ENCODE measurements at regions not wholly inside any gene's neighbourhood (a gene's known extent, or its start where the extent isn't known, plus 50 kb on each side); places are given as distances from the start of the nearest gene placed in this dataset.
A peak's percentile ranks its signal among the peaks of the same experiment; 100 is the strongest.
"Not testable (repeated sequence)": the region's sequence is repeated elsewhere in the genome, so short reads cannot be mapped to it uniquely, and the experiment has no call there.

DNA sequence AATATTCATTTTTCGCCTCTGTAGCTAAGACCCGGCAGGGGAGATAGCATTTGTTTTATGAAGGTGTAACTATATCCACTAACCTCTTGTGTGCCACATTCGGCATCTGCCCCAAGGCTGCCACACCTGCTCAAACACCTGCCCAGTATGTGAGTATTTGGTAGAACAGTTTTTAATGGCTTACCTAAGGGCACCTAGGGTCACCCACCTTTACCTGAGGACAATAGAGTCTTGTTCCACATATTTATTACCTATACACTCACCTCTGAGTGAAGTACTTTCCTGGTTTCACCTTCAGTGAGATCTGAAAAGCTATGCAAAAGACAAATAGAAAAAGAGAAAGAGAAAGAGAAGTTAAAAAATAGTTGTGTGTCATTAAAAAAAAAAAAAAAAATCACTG lies 68.0 kb upstream of the PIP5K1B start:
- no peaks in the 10 kb centered on the region for H3K36me3 ChIP-seq (ENCODE audit: control insufficient read depth, insufficient read depth, low read length)
- H3K4me3 ChIP-seq (replicated peaks; ENCODE audit: low read depth, low read length) = no peak overlapping the region
- no peak for DNase-seq (ENCODE audit: extremely low read depth, insufficient read length)
- no peaks in the 10 kb centered on the region for H3K27me3 ChIP-seq (replicated peaks; ENCODE audit: control insufficient read depth, insufficient read depth, low read length)
- TF ChIP-seq, protein P1, sequence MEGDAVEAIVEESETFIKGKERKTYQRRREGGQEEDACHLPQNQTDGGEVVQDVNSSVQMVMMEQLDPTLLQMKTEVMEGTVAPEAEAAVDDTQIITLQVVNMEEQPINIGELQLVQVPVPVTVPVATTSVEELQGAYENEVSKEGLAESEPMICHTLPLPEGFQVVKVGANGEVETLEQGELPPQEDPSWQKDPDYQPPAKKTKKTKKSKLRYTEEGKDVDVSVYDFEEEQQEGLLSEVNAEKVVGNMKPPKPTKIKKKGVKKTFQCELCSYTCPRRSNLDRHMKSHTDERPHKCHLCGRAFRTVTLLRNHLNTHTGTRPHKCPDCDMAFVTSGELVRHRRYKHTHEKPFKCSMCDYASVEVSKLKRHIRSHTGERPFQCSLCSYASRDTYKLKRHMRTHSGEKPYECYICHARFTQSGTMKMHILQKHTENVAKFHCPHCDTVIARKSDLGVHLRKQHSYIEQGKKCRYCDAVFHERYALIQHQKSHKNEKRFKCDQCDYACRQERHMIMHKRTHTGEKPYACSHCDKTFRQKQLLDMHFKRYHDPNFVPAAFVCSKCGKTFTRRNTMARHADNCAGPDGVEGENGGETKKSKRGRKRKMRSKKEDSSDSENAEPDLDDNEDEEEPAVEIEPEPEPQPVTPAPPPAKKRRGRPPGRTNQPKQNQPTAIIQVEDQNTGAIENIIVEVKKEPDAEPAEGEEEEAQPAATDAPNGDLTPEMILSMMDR (IDR thresholded peaks at IDR 0.05; ENCODE audit: insufficient read depth, low read length, poor library complexity, severe bottlenecking) = no peak

DNA sequence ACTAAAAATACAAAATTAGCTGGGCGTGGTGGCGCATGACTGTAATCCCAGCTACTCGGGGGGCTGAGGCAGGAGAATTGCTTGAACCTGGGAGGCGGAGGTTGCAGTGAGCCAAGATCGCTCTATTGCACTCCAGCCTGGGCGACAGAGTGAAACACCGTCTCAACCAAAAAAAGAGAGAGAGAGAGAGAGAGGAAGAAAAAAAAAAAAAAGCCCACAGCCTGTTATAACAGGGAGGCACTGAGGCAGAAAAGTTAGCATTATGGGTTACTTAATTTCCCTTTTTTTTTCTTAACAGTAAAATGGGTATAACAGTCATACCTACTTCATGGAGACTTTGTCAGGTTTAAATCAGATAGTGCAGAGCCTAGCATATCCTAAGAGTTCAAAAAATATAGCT lies 65.8 kb upstream of the PIP5K1B start:
- DNase-seq (ENCODE audit: extremely low read depth, insufficient read length) = peak; percentile 37
- not testable (repeated sequence) for H3K27me3 ChIP-seq (replicated peaks; ENCODE audit: control insufficient read depth, insufficient read depth, low read length)

DNA sequence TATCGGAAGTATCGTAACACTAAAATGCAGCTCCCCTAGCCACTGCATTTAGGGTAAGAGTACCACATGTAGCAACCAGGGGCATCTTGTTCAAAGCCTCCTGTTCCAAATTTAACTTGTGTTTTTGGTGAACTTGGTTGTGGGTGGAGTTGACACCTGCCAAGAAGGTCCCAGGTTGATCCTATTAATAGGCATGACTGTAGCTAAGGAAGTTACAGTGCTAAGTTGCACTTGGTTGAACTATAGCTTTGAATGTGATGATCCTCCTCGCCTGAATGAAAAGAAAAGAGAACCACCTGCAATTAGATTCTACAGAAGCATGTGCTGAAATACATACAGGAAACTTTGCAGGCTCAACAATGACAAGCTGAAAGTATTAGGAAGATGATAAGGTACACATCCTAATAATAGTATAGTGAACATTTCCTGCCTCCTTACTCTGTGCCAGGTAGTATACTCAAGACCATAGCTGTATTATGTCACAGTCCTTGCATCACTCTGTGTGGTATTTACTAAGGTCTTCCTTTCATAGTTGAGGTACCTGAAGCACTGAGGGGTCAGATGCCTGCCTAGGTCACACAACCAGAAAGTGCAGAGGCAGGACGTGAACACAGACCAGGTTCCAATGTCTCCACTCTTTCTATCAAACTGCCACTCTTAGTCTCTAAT lies 64.5 kb upstream of the PIP5K1B start:
- TF ChIP-seq, protein P1 (IDR thresholded peaks at IDR 0.05; ENCODE audit: insufficient read depth, low read length, poor library complexity, severe bottlenecking) = no peak
- peak; percentile 63 for DNase-seq (ENCODE audit: extremely low read depth, insufficient read length)
- H3K4me3 ChIP-seq (replicated peaks; ENCODE audit: low read depth, low read length) = no peak overlapping the region
- no peaks in the 10 kb centered on the region for H3K36me3 ChIP-seq (ENCODE audit: control insufficient read depth, insufficient read depth, low read length)
- H3K27me3 ChIP-seq (replicated peaks; ENCODE audit: control insufficient read depth, insufficient read depth, low read length) = no peaks in the 10 kb centered on the region

More for the DNA sequence above, 65.8 kb upstream of the PIP5K1B start:
- H3K36me3 ChIP-seq (ENCODE audit: control insufficient read depth, insufficient read depth, low read length); H3K4me3 ChIP-seq (replicated peaks; ENCODE audit: low read depth, low read length): not testable (repeated sequence)

GRCh38 chr9:68643901-68644809 lies 60.9 kb upstream of the PIP5K1B start:
- Histone ChIP-seq H3K36me3 (ENCODE audit: control insufficient read depth, insufficient read depth, low read length) (no peaks in the 10 kb centered on the region), H3K4me3 (replicated peaks; ENCODE audit: low read depth, low read length) (peak overlapping the region; percentile 42), H3K27me3 (replicated peaks; ENCODE audit: control insufficient read depth, insufficient read depth, low read length) (no peaks in the 10 kb centered on the region)
- TF ChIP-seq, protein P1 (IDR thresholded peaks at IDR 0.05; ENCODE audit: insufficient read depth, low read length, poor library complexity, severe bottlenecking) = no peak
- peak; percentile 61 for DNase-seq (ENCODE audit: extremely low read depth, insufficient read length)

DNA sequence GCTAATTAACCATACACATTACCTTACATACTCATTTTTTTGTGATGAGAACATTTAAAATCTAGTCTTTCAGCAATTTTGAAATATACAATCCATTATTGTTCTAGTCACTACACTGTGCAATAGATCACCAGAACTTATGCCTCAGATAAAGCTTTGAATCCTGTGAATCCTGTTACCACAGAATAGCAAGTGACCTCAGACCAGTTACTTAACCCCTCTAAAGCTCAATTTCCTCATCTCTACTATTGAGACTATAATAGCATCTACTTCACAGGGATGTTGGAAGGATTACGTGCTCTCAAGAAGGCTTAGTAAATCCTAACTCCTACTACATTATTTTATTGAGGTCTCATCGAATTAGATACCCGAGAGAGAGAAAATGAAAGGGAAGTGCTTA lies 60.2 kb upstream of the PIP5K1B start:
- no peaks in the 10 kb centered on the region for H3K36me3 ChIP-seq (ENCODE audit: control insufficient read depth, insufficient read depth, low read length)
- peak overlapping the region; percentile 42 for H3K4me3 ChIP-seq (replicated peaks; ENCODE audit: low read depth, low read length)
- TF ChIP-seq, protein P1 (IDR thresholded peaks at IDR 0.05; ENCODE audit: insufficient read depth, low read length, poor library complexity, severe bottlenecking) = no peak
- no peaks in the 10 kb centered on the region for H3K27me3 ChIP-seq (replicated peaks; ENCODE audit: control insufficient read depth, insufficient read depth, low read length)
- no peak for DNase-seq (ENCODE audit: extremely low read depth, insufficient read length)

DNA sequence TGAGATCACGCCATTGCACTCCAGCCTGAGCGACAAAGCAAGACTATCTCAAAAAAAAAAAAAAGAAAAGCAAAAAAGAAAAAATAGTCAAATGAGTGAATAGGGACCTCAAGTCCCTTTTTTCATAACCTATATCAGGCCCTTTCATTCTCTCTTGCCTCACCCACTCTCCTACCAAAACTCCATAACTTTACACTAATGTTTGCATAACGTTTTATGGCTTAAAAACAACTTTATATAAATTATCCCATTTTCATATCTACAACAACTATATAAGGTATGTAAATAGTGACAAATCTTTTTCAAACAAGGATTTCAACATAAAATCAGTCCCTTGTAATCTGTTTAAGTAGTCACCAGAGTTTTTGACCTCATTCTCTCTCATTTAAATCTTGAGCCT lies 56.9 kb upstream of the PIP5K1B start:
- Histone ChIP-seq H3K36me3 (ENCODE audit: control insufficient read depth, insufficient read depth, low read length) (no peaks in the 10 kb centered on the region), H3K27me3 (replicated peaks; ENCODE audit: control insufficient read depth, insufficient read depth, low read length) (no peaks in the 10 kb centered on the region), H3K4me3 (replicated peaks; ENCODE audit: low read depth, low read length) (no peak overlapping the region)
- TF ChIP-seq, protein P1 (IDR thresholded peaks at IDR 0.05; ENCODE audit: insufficient read depth, low read length, poor library complexity, severe bottlenecking) = no peak
- no peak for DNase-seq (ENCODE audit: extremely low read depth, insufficient read length)

All from GM06990 (cell line).